Dedifferentiated amniotic fluid mesenchymal stem cell (primary cell): ENCODE measurements at regions not wholly inside any gene's neighbourhood (a gene's known extent, or its start where the extent isn't known, plus 50 kb on each side); places are given as distances from the start of the nearest gene placed in this dataset.
"Not testable (repeated sequence)": the region's sequence is repeated elsewhere in the genome, so short reads cannot be mapped to it uniquely, and the experiment has no call there.

ENCODE experiments used
- DNase-seq: peaks from one replicate; pipeline ENCODE4 v3.0.0-alpha.2; 2016; ENCODE audit errors: extremely low spot score

DNA sequence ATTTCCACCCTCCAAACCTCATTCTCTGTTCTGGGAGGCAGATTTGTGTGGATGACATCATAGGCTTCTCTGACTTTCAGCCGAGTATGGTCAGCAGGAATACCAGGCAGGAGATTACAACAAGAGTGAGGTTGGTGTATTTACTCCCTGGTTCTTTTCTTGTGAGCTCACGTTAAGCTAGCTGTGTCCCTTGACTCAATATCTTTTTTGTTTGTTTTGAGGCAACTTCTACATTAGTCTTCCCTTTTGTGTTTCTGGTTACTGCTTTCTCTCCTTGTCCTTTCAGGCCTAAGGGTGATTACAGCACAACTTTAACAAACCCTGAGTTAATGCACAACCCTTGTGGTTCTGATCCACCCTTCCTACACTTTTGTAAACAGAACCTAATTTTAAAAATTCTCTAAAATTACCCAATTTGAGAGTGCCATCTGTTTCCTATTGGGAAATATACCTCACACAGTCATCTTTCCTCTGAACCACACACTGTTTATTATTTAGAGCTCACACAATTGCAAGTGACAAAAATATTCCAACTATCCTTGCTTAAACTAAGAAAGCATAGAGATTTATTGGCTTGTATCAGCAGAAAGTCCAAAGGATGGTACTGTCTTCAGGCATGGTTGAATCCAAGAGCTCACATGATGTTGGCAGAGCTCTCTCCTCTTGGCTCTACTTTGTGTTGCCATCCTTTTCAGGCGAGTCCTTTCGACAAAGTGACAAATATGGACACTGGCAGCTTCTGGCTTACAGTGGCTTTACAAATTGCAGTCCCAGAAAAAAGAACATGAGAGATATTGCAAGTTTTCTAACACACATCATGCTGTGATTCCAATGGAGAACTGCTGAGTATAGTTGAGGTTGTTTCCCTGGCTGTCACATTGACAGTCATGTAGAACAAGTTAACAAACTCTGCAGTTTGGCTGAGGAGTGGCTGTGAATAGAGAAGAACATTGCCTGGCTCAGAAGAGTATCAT lies 150.5 kb upstream of the DDIT4L start:
- DNase-seq: peak; percentile 31

DNA sequence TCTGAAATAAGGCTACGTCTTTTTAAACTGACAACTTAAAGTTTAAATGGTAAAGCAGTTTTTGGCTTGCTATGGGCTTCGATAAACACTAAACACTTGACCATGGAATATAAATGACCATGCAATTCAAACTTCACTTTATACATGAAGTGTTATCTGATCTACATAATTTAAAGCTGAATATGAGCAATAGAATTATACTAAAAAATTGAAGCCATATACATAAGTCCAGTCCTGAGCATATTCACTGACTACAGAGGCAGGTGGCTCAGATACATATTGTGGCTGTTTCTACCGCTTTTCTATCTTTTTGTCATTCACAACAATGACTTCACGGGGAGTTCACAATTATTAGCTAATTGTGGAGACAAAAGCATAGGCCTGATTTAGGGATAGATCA lies 149.6 kb upstream of the DDIT4L start:
- no peak for DNase-seq

DNA sequence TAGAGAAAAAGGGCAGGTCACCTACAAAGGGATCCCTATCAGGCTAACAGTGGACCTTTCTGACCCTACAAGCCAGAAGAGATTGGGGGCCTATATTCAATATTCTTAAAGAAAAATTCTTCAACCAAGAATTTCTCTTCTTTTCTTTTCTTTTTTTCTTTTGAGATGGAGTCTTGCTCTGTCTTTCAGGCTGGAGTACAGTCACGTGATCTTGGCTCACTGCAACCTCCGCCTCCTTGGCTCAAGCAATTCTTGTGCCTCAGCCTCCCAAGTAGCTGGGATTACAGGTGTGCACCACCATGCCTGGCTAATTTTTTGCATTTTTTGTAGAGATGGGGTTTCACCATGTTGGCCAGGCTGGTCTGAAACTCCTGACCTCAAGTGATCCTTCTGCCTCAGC lies 143.2 kb upstream of the DDIT4L start:
- DNase-seq: not testable (repeated sequence)

GRCh38 chr4:100317032-100317864 lies 127.0 kb upstream of the DDIT4L start:
- DNase-seq: peak; percentile 21

DNA sequence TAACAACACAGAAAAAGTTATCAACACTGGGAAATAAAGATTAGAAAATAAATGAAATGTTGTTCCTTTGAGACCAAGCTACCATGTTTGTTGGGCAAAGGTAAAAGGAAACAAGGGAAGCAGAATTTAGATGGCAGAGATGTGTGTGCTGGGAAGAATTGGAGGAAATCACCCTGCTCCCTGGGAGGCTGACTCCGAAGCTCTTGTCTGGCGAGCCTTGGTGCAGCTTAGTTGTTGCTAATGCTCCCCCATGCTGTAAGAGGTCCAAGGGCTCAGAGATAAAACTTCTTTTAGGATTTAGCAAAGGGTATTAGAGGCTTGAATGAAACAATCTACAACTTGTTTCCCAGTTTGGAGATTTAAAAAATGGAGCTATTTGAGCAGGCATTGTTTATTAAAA lies 123.8 kb upstream of the DDIT4L start:
- no peak for DNase-seq

- DNase-seq: no peak
Measured at GRCh38 chr4:100312615-100313350, 122.5 kb upstream of the DDIT4L start.

GRCh38 chr4:100311181-100311580 lies 120.9 kb upstream of the DDIT4L start:
- DNase-seq: no peak

DNA sequence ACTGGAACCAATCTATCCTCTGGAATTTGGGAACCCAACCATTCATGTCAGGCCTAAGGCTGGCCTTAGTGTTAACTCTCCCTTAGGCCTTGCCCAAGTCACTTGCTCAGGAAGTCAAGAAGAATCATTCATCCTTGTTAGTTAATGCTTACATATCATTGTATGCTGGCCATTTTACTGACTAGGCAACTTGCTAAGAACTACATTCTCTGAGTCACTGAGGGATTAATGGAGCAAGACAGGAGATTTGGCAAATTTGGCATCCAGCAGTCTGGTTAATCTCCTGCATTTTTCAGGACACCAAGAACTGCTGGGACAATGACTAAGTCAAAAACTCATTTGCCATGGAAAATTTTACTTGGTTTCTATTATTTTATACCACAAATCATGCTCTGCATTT lies 115.8 kb upstream of the DDIT4L start:
- no peak for DNase-seq

- no peak for DNase-seq
Measured at GRCh38 chr4:100302061-100303026, 112.1 kb upstream of the DDIT4L start.

- peak; percentile 93 for DNase-seq
Measured at GRCh38 chr4:100299046-100299840, 109.0 kb upstream of the DDIT4L start.

DNA sequence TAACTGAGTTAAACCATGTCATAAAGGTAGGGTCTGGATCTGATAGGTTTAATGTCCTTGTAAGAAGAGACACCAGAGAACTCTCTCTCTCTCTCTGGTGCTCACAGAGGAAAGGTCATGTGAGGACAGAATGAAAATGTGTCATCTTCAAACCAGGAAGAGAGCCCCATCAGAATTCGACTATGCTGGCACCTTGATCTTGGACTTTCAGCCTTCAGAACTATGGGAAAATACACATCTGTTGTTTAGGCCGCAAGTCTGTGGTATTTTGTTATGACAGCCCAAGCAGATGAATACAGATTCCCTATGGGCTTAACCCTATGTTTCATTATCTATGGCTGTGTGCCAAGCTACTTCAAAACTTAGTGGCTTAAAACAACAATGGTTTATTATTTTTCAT lies 105.5 kb upstream of the DDIT4L start:
- no peak for DNase-seq

DNA sequence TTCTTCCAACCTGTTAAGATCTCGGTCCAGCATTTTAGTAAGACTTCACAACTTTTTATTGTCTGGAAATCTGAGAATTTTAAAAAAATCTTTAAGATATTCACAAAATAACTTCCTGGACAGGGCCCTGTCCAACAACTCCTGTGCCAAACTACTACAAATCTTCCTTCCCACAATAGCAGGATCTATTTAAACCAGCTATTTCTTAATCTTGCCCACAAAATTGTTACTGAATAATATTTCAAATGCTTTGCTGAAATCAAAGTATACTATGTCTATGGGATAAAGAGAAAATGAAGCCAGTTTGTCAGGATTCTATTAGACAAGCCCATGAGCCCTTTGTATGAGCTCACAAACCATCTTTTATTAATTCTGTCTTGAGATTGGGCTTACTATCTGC lies 104.1 kb upstream of the DDIT4L start:
- no peak for DNase-seq

DNA sequence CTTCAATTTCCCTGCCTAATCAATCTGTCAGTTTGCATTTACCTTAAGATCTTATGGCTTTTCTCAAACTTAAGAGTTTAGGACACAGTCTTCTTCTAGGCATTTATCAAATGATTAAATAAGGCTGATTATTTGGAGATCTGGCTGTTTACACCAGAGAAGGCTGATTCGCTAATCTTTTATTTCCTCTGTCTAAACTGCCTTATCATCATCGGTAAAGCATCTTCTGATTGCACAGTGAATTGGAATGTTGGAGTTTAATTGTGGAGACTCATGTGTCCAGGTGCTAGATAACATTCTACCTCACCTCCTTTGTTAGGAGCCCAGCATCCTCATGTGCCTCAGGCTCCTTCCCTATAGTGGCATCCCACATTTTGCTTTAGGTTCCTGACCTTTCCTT lies 100.3 kb upstream of the DDIT4L start:
- no peak for DNase-seq

- DNase-seq: no peak
Measured at GRCh38 chr4:100289946-100290345, 99.7 kb upstream of the DDIT4L start.

- DNase-seq: no peak
Measured at GRCh38 chr4:100289530-100289888, 99.2 kb upstream of the DDIT4L start.

DNA sequence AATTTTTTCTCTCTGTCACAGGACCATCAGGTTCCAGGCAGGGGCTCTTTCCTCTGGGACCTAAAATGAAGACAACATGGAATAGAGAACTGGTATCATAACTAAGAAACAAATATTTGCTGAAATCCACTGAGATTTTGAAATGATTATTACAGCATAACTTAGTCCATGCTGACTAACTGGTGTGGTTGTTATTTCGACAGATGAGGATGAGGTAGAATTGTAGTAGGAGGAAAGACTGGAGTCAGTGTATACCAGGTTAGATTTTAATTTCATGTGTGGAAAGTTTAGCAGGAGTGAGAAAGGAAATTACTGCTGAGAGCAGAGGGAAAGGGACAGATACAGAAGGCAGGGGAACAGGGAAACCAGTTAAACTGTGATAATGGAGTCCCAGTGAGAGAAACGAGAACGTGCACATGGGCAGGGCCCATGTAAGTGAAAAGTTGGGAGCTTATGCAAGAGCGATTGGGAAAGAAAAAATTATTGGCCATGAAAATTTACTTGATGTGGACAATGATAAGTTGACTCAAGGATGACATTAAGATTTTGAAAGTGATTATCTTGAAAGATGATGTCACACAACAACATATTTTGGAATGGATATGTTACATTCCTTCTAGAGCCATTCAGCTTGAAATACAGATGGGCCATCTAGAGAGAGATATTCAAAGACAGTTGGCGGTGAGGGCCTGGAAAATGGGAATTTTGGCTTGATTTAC lies 98.7 kb upstream of the DDIT4L start:
- DNase-seq: no peak

DNA sequence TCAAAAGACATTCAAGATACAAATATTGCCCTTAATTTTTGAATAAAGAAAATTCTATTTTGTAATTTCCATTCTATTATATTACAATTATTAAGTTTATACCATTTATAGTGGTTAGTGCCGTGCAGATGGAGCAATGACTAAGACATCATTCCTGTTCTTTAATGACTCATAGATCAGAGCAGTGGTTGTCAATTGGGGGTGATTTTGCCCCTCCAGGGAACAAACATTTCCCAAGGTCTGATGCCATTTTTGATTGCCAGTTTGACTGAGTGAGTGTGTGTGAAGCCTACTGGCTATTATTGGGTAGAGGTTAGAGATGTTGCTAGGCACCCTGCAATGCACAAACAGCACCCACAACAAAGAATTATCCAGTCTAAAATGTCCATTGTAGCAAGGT lies 97.9 kb upstream of the DDIT4L start:
- DNase-seq: no peak

DNA sequence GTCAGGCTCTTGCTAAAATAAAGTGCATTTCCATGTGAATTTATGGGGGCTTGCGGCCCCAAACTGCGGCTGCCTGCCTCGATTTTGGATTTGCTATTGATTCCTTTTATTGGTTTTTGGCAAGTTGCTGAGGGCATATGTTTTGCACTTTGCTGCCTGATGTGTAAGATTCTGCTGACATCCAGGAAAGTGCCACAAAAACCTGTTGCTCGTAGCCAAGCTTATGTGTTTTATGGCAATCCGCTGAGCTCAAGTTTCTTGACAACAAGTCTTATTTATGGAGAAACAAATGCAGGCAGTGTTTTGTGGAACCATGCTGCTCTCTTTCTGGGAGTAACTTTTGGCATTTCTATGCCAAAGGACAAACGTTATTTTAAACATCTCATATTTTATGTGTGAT lies 97.3 kb upstream of the DDIT4L start:
- no peak for DNase-seq

GRCh38 chr4:100286636-100287035 lies 96.4 kb upstream of the DDIT4L start:
- DNase-seq: no peak

- DNase-seq: no peak
Measured at GRCh38 chr4:100285121-100285520, 94.9 kb upstream of the DDIT4L start.
